NCI-H128 (cell line): ENCODE measurements at regions not wholly inside any gene's neighbourhood (a gene's known extent, or its start where the extent isn't known, plus 50 kb on each side); places are given as distances from the start of the nearest gene placed in this dataset.
"Not testable (repeated sequence)": the region's sequence is repeated elsewhere in the genome, so short reads cannot be mapped to it uniquely, and the experiment has no call there.

Experiments
- DNase-seq: peaks from one replicate; lab custom pipeline; 2025; ENCODE audit not compliant: unreplicated experiment; lab: John Stamatoyannopoulos, UW

GRCh38 chr2:122682356-122682755, 926.9 kb downstream of the TSN start:
- no peak for DNase-seq

DNA sequence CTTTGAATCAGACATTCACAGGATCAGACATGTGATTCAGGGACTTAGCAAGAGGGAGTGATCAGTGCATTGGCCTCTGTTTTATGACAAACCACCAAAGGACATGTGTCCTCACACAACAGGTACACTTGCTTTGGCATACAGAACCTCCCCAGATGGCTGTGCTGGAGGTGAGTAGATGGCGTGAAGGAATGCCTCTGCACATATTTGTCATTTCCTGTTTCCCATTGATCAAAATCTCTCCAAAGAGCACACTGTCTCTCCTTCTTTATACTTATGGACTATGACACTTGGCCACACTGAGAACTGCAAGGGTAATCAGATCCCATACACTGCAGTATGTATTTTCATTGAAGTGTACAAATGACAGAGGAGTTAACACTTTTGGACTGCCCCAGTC, 927.6 kb downstream of the TSN start:
- DNase-seq = no peak

DNA sequence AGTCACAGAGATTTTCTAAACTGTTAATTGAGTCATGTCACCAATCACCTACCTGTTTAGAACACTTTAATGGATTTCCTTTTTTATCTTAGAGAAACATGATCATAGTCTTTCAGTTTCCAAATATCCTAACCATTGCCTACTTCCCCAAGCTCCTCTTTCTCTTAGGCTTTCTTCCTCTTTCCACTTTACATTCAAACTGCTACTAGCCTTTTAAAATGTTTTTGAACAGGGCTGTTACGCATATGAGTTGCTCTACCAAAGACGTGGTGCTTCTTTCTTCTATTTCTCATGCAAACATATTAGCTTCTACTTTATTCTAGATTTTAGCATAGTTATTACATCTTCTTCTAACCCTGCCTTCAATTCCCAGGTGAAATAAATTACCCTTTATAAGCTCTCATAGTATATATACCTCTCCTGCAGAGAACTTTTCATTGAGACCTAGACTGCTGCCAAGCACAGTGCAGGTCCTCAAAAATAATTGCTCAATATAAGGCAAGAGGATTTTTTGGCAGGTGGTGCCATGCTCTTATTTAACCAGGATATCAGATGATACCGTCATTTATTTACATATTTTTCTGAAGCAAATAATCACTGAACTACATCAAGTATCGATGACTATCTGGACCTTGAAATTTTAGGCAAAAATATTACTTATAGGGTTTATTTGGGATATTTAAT, 937.1 kb downstream of the TSN start:
- DNase-seq = no peak

GRCh38 chr2:122697415-122697814, 942.0 kb downstream of the TSN start:
- no peak for DNase-seq

DNA sequence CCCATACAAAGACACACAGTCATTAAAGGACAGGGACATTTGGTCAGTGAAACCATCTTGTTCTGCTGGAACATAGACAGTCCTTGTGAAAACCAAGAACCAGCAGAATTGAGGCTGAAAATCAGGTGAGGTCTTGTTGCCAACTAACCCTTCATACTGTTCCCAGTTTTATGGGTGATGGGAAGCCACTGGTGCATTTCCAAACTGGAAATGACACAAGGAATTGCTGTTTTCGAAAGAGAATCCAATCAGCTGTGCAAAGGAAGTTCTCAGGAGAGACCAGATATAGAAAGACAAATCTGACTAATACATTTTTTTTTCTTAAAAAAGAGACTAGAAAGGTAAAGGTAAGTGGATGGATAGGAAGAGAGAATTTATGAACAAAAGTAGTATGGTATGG, 948.2 kb downstream of the TSN start:
- no peak for DNase-seq

GRCh38 chr2:122704109-122704563, 948.7 kb downstream of the TSN start:
- no peak for DNase-seq

GRCh38 chr2:122705746-122706145, 950.3 kb downstream of the TSN start:
- DNase-seq = no peak

- no peak for DNase-seq
Measured at GRCh38 chr2:122706757-122707223, 951.3 kb downstream of the TSN start.

- DNase-seq = no peak
Measured at GRCh38 chr2:122707224-122707824, 951.9 kb downstream of the TSN start.

DNA sequence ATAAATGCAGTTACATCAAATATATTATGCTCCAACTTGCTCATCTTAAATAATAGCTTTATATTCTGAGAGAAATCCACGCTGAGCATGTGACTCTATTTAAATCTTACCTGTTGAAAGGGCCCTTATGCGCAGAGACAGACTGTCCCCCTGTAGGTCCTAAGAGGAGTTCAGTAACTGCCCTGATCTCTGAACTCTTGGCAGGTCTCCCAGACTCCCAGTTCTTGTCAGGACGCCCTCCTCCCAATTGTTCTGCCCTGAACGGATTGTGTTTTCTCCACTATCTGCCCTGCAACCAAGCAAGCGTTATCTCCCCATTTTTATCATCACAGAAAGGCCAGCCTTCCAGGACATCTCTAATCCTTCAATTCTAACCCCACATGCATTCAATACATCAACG, 954.6 kb downstream of the TSN start:
- DNase-seq = no peak

DNA sequence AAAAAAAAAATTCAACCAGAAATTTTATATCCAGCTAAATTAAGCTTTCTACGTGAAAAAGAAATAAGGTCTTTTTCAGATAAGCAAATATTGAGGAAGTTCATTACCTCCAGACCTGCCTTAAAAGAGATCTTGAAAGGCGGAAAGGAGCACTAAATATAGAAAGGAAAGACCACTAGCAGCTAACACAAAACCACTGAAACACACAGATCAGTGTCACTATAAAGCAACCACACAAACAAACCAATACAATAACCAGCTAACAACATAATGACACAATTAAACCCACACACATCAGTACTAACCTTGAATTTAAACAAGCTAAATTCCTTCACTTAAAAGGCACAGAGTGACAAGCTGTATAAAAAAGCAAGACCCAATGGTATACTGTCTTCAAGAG, 958.3 kb downstream of the TSN start:
- no peak for DNase-seq

DNA sequence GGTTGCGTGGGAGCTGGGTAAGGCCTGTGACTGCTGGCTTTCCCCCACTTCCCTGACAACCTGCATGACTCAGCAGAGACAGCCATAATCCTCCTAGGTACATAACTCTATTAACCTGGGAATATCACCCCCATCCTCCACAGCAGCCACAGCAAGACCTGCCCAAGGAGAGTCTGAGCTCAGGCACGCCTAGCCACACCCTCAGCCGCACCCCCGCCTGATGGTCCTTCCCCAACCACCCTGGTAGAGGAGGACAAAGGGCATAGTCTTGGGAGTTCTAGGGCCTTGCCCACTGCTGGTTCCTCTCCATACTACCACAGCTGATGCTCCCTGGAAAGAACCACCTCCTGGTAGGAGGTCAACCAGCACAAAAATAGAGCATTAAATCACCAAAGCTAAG, 965.4 kb downstream of the TSN start:
- DNase-seq = not testable (repeated sequence)

GRCh38 chr2:122734766-122735424, 979.4 kb downstream of the TSN start:
- no peak for DNase-seq

GRCh38 chr2:122736279-122736678, 980.8 kb downstream of the TSN start:
- DNase-seq = no peak

DNA sequence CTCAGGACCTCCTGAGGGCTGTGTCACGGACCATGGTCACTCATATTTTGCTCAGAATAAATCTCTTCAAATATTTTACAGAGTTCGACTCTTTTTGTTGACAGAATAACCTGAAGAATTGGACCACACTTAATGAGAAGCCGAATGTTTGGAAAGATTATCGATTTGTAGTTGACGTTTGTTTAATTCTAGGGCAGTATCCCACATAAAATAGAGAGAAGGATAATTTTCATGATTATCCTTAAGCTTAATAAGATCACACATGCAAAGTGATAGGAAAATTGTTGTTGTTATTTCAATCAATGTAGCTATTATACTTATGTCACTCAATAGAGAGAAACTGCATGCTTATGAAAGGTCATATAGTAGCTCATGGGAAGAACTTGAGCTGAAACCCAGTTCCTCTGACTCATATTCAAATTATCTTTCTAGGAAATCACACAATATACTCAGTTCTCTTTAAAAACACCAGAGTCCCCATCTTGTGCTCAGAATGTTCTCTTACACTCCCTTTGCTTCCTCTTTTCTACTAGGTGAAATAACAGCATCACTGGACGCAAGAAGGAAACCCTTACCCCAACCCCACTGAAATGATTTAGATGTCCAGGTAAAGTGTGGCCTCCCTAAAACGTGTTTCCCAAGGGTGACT, 982.1 kb downstream of the TSN start:
- no peak for DNase-seq

DNA sequence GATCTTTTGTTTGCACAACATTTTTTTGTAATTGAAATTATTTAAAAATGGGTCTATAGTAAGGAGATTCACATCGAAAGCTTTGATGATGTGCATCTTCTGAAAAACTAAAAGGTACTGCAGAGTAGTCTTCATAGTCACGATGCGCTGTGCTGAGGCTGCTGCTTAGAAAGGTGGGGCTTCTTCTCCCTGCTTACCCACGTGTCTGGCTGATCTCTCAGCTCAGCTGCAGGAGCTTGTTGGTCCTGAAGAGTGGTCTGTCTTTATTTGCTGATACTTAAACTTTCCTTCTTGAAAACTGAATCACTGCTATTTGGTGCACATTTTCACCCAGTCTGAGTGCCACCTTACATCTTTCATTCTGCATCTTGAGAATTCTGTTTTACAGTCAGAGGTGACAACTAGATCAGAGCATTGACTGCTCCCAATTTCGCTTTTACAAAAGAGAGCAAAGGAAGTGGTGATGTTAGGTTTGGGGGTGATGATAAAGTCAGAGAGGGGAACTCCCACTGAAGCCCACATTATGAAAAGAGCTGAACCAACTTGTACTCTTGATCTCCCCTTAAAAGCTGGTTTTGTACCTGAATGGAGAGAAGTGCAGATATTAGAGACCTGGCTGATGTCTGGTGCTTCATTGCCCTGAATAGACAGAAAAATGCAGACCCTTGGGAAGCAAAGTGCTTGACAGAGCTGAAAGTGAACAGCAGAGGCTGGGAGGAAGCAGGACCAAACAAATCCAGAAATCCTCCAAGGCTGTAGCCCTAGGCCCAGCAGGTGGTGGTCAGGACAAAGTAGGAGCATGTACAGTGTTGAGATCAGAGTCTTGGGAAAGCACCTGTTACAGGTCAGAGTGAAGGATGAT, 984.5 kb downstream of the TSN start:
- no peak for DNase-seq

DNA sequence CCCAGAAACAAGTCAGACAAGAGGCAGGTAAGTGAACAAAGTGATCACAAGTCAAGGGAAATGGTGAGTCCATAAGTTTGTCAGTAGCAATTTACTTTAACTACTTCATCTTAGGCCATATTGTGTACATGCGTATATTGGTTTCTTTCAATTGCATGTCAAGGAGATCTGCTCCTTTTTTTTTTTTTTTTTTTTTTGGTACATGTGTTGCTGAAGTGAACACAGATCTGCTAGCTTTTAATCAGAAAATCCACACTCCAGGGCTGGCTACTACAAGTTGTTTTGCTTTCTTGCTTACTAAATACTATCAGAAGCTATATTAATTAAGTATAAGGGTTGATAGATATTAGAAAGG, 985.1 kb downstream of the TSN start:
- no peak for DNase-seq

- no peak for DNase-seq
Measured at GRCh38 chr2:122741403-122741802, 986.0 kb downstream of the TSN start.

GRCh38 chr2:122743021-122743675, 987.7 kb downstream of the TSN start:
- DNase-seq = no peak

GRCh38 chr2:122745603-122746002, 990.2 kb downstream of the TSN start:
- no peak for DNase-seq
